Neural progenitor cell (in vitro differentiated cells): ENCODE measurements at regions not wholly inside any gene's neighbourhood (a gene's known extent, or its start where the extent isn't known, plus 50 kb on each side); places are given as distances from the start of the nearest gene placed in this dataset.

Experiments used
- DNase-seq: peaks from one replicate; pipeline ENCODE4 v3.0.0-alpha.2; 2016; ENCODE audit warnings: low spot score
- H2AFZ ChIP-seq: fragments of 200-600 bp; sonication (generic); replicated peaks from 2 replicates; pipeline ENCODE4 v1.6.1; 2016; ENCODE audit warnings: antibody characterized with exemption
- H3F3A ChIP-seq: fragments of 200-600 bp; sonication (generic); 2 replicates; pipeline ENCODE4 v1.6.1; 2016; ENCODE audit warnings: antibody characterized with exemption, low read depth
- H3K27ac ChIP-seq: fragments of 200-600 bp; sonication (generic); 2 replicates; pipeline ENCODE4 v1.5.1; 2016; ENCODE audit warnings: mild to moderate bottlenecking
- H3K27me3 ChIP-seq: fragments of 200-600 bp; sonication (generic); 2 replicates; pipeline ENCODE4 v1.6.1; 2016; ENCODE audit warnings: mild to moderate bottlenecking, moderate library complexity
- H3K36me3 ChIP-seq: fragments of 200-600 bp; sonication (generic); 2 replicates; pipeline ENCODE4 v1.5.1; 2016
- H3K4me1 ChIP-seq: fragments of 200-600 bp; sonication (generic); 2 replicates; pipeline ENCODE4 v1.6.1; 2016; ENCODE audit warnings: mixed run types
- H3K4me2 ChIP-seq: fragments of 200-600 bp; sonication (generic); 2 replicates; pipeline ENCODE4 v1.6.1; 2016
- H3K4me3 ChIP-seq: fragments of 200-600 bp; sonication (generic); 2 replicates; pipeline ENCODE4 v1.5.1; 2016
- H3K79me2 ChIP-seq: fragments of 200-600 bp; sonication (generic); 2 replicates; pipeline ENCODE4 v1.6.1; 2016; ENCODE audit warnings: low read depth
- H3K9ac ChIP-seq: fragments of 200-600 bp; sonication (generic); 2 replicates; pipeline ENCODE4 v1.6.1; 2016
- H3K9me3 ChIP-seq: fragments of 200-600 bp; sonication (generic); 2 replicates; pipeline ENCODE4 v1.5.1; 2016; ENCODE audit warnings: low read depth
- H4K20me1 ChIP-seq: fragments of 200-600 bp; sonication (generic); 2 replicates; pipeline ENCODE4 v1.6.1; 2016; ENCODE audit warnings: low read depth
- H3K27ac Mint-ChIP-seq: 3 replicates; pipeline ENCODE4 v1.8.0; 2021; ENCODE audit warnings: mixed read lengths
- H3K27me3 Mint-ChIP-seq: 2 replicates; pipeline ENCODE4 v1.8.0; 2022; ENCODE audit warnings: low read depth, mild to moderate bottlenecking, inconsistent platforms, moderate library complexity, mixed read lengths; ENCODE audit not compliant: insufficient read depth
- H3K36me3 Mint-ChIP-seq: 3 replicates; pipeline ENCODE4 v1.8.0; 2021; ENCODE audit warnings: mixed read lengths
- H3K4me1 Mint-ChIP-seq: 3 replicates; pipeline ENCODE4 v1.8.0; 2021; ENCODE audit warnings: mixed read lengths
- H3K4me3 Mint-ChIP-seq: 3 replicates; pipeline ENCODE4 v1.8.0; 2021; ENCODE audit warnings: mild to moderate bottlenecking, moderate library complexity, mixed read lengths
- H3K9me3 Mint-ChIP-seq: 3 replicates; pipeline ENCODE4 v1.8.0; 2020; ENCODE audit warnings: mixed read lengths
- EZH2 ChIP-seq: fragments of 200-600 bp; sonication (generic); IDR thresholded peaks from 2 replicates; pipeline ENCODE4 v1.6.1; 2017; ENCODE audit warnings: antibody characterized with exemption, mild to moderate bottlenecking, moderate library complexity
- EZH2phosphoT487 ChIP-seq: fragments of 200-600 bp; sonication (generic); IDR thresholded peaks from 2 replicates; pipeline ENCODE4 v1.6.1; 2017; ENCODE audit warnings: antibody characterized with exemption
- TF ChIP-seq, protein P1 (sequence below): fragments of 200-600 bp; sonication (generic); IDR thresholded peaks from 2 replicates; pipeline ENCODE4 v1.5.1; 2017; ENCODE audit warnings: antibody characterized with exemption, mild to moderate bottlenecking

GRCh38 chr15:61653110-61653509, 407.1 kb downstream of the VPS13C start:
- TF ChIP-seq EZH2 (no peak), EZH2phosphoT487 (no peak)
- TF ChIP-seq, protein P1, sequence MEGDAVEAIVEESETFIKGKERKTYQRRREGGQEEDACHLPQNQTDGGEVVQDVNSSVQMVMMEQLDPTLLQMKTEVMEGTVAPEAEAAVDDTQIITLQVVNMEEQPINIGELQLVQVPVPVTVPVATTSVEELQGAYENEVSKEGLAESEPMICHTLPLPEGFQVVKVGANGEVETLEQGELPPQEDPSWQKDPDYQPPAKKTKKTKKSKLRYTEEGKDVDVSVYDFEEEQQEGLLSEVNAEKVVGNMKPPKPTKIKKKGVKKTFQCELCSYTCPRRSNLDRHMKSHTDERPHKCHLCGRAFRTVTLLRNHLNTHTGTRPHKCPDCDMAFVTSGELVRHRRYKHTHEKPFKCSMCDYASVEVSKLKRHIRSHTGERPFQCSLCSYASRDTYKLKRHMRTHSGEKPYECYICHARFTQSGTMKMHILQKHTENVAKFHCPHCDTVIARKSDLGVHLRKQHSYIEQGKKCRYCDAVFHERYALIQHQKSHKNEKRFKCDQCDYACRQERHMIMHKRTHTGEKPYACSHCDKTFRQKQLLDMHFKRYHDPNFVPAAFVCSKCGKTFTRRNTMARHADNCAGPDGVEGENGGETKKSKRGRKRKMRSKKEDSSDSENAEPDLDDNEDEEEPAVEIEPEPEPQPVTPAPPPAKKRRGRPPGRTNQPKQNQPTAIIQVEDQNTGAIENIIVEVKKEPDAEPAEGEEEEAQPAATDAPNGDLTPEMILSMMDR, result no peak
- DNase-seq, result no peak
- H3K27me3 ChIP-seq, result no peaks in the 10 kb centered on the region
- H3K27ac ChIP-seq, result no peak overlapping the region
- H4K20me1 ChIP-seq, result no peaks in the 10 kb centered on the region
- Mint-ChIP-seq H3K4me1 (peaks cover 15% of the 10 kb centered on the region), H3K27me3 (peaks cover 6% of the 10 kb centered on the region), H3K9me3 (peaks cover 2% of the 10 kb centered on the region), H3K36me3 (no peaks in the 10 kb centered on the region), H3K4me3 (no peak overlapping the region), H3K27ac (no peak overlapping the region)
- H3K4me1 ChIP-seq, result peaks cover 20% of the 10 kb centered on the region
- H3K9me3 ChIP-seq, result no peaks in the 10 kb centered on the region
- no peaks in the 10 kb centered on the region for H3K36me3 ChIP-seq
- no peak overlapping the region for H3K4me3 ChIP-seq
- H3K4me2 ChIP-seq, result no peak overlapping the region
- H3K9ac ChIP-seq, result no peak overlapping the region
- no peaks in the 10 kb centered on the region for H3F3A ChIP-seq
- no peak overlapping the region for H2AFZ ChIP-seq
- H3K79me2 ChIP-seq, result no peaks in the 10 kb centered on the region

GRCh38 chr15:61651267-61651666, 409.0 kb downstream of the VPS13C start:
- no peak overlapping the region for H3K4me3 ChIP-seq
- H3K79me2 ChIP-seq, result no peaks in the 10 kb centered on the region
- H3K4me1 ChIP-seq, result peaks cover 28% of the 10 kb centered on the region
- peak; percentile 21 for DNase-seq
- no peak overlapping the region for H3K9ac ChIP-seq
- H3K27me3 ChIP-seq, result no peaks in the 10 kb centered on the region
- Mint-ChIP-seq H3K4me1 (peaks cover 13% of the 10 kb centered on the region), H3K4me3 (no peak overlapping the region), H3K27ac (peak overlapping the region; percentile 17), H3K27me3 (peaks cover 6% of the 10 kb centered on the region), H3K9me3 (no peaks in the 10 kb centered on the region), H3K36me3 (no peaks in the 10 kb centered on the region)
- H3K4me2 ChIP-seq, result no peak overlapping the region
- H4K20me1 ChIP-seq, result no peaks in the 10 kb centered on the region
- H3K9me3 ChIP-seq, result no peaks in the 10 kb centered on the region
- TF ChIP-seq, protein P1, result no peak
- TF ChIP-seq EZH2 (no peak), EZH2phosphoT487 (no peak)
- H3K36me3 ChIP-seq, result no peaks in the 10 kb centered on the region
- no peak overlapping the region for H3K27ac ChIP-seq
- no peak overlapping the region for H2AFZ ChIP-seq
- no peaks in the 10 kb centered on the region for H3F3A ChIP-seq

- H3K9me3 ChIP-seq, result no peaks in the 10 kb centered on the region
- H3K27me3 Mint-ChIP-seq, result peaks cover 6% of the 10 kb centered on the region
- no peak overlapping the region for H2AFZ ChIP-seq
- DNase-seq, result no peak
- no peak overlapping the region for H3K9ac ChIP-seq
- H3K4me1 Mint-ChIP-seq, result peaks cover 8% of the 10 kb centered on the region
- no peak overlapping the region for H3K27ac ChIP-seq
- H3K27me3 ChIP-seq, result no peaks in the 10 kb centered on the region
- no peaks in the 10 kb centered on the region for H3K36me3 ChIP-seq
- H3K4me3 Mint-ChIP-seq, result no peak overlapping the region
- H3K9me3 Mint-ChIP-seq, result no peaks in the 10 kb centered on the region
- no peak overlapping the region for H3K4me3 ChIP-seq
- H3K27ac Mint-ChIP-seq, result no peak overlapping the region
- no peaks in the 10 kb centered on the region for H3K79me2 ChIP-seq
- no peaks in the 10 kb centered on the region for H3F3A ChIP-seq
- H3K4me2 ChIP-seq, result no peak overlapping the region
- peaks cover 20% of the 10 kb centered on the region for H3K4me1 ChIP-seq
- no peaks in the 10 kb centered on the region for H4K20me1 ChIP-seq
- no peak for TF ChIP-seq EZH2
- TF ChIP-seq, protein P1, result no peak
- no peak for TF ChIP-seq EZH2phosphoT487
- H3K36me3 Mint-ChIP-seq, result no peaks in the 10 kb centered on the region
Observed at GRCh38 chr15:61649046-61649445, 411.2 kb downstream of the VPS13C start.
